ENCODE measurements at regions not wholly inside any gene's neighbourhood (a gene's known extent, or its start where the extent isn't known, plus 50 kb on each side); places are given as distances from the start of the nearest gene placed in this dataset.
"Not testable (repeated sequence)": the region's sequence is repeated elsewhere in the genome, so short reads cannot be mapped to it uniquely, and the experiment has no call there.

DNA sequence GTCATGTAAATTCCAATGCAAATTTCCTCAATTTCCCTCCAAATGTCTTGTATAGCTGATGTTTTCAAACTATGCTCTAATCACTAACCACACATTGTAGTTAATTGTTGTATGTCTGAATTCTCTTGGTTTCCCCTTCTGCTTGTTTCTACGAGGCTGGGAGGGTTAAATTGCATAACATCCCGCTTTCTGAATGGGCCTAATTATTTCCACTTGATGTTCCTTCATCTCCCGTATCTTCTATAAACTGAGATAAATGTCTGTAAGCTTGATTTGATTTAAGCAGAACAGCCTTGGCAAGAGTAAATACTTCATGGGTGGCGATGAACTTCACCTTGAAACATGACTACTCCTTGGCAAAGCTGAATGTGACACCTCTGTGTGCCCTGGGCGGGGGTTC is 72.2 kb downstream of the SERINC2 start:
- no peak for DNase-seq

DNA sequence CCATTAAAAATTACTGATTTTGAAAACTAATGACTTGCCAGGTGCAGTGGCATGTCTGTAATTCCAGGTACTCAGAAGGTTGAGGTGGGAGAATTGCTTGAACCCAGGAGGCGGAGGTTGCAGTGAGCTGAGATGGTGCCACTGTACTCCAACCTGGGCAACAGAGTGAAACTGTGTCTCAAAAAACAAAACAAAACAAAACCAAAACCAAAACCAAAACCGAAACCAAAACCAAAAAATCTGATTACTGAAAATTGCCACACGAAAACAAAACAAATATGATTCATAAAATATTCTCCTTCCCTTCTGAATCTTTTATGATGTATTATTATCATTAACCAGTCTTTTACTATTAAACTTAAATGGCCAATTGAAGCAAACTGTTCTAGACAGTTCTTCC is 74.1 kb downstream of the SERINC2 start:
- no peak for DNase-seq

DNA sequence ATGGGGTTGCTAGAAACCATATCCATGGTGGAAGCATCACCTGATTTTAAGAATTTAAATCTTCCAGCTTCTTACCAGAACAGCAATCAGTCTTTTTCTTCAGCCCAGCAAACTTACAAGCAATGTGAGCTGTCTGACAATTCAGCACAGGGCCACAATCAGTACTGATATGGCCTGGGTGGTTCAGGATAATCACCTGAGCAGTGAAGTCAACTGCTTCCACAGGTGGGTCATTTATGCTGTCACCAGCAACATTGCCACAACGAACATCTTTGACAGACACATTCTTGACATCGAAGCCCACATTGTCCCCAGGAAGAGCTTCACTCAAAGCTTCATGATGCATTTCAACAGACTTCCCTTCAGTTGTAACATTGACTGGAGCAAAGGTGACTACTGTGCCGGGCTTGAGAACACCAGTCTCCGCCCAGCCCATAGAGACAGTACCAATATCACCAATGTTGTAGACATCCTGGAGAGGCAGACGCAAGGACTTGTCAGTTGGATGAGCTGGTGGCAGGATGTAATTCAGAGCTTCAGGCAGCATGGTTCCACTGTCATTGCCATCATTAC is 74.8 kb downstream of the SERINC2 start:
- no peak for DNase-seq

DNA sequence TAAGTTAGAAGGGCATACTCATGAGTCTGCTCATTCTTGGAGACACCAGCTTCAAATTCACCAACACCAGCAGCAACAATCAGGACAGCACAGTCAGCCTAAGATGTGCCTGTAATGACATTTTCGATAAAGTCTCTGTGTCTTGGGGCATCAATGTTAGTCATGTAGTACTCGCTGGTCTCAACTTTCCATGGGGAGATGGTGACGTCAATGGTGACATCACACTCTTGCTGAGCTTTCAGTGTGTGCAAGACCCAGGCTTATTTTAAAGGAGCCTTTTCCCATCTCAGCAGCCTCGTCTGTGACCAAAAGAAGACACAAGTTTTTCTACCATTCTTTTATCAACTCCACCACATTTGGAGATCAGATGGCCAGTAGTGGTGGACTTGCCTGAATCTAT is 75.5 kb downstream of the SERINC2 start:
- DNase-seq, result no peak

DNA sequence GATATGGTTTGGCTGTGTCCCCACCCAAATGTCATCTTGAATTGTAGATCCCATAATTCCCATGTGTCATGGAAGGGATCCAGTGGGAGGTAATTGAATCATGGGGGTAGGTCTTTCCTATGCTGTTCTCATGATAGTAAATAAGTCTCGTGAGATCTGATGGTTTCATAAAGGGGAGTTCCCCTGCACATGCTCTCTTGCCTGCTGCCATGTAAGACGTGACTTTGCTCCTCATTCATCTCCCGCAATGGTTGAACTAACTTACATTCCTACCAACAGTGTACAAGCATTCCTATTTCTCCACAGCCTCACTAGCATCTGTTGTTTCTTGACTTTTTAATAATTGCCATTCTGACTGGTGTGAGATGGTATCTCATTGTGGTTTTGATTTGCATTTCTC is 76.6 kb downstream of the SERINC2 start:
- not testable (repeated sequence) for DNase-seq

DNA sequence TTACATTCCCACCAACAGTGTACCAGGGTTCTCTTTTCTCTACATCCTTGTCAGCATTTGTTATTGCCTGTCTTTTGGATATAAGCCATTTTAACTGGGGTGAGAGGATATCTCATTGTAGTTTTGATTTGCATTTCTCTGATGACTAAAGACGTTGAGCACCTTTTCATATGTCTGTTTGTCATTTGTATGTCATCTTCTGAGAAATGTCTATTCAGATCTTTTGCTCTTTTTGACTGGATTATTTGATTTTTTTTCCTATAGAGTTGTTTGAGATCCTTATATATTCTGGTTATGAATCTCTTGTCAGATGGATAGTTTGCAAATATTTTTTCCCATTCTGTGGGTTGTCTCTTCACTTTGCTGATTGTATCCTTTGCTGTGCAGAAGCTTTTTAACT is 77.6 kb downstream of the SERINC2 start:
- DNase-seq, result not testable (repeated sequence)

DNA sequence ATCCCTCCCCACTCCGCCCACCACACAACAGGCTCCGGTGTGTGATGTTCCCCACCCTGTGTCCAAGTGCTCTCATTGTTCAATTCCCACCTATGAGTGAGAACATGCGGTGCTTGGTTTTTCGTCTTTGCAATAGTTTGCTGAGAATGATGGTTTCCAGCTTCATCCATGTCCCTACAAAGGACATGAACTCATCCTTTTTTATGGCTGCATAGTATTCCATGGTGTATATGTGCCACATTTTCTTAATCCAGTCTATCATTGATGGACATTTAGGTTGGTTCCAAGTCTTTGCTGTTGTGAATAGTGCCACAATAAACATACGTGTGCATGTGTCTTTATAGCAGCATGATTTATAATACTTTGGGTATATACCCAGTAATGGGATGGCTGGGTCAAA is 81.0 kb upstream of the TINAGL1 start:
- not testable (repeated sequence) for DNase-seq

DNA sequence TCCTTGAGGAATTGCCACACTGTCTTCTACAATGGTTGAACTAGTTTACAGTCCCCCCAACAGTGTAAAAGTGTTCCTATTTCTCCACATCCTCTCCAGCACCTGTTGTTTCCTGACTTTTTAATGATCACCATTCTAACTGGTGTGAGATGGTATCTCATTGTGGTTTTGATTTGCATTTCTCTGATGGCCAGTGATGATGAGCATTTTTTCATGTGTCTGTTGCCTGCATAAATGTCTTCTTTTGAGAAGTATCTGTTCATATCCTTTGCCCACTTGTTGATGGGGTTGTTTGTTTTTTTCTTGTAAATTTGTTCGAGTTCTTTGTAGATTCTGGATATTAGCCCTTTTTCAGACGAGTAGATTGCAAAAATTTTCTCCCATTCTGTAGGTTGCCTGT is 80.5 kb upstream of the TINAGL1 start:
- DNase-seq, result not testable (repeated sequence)

DNA sequence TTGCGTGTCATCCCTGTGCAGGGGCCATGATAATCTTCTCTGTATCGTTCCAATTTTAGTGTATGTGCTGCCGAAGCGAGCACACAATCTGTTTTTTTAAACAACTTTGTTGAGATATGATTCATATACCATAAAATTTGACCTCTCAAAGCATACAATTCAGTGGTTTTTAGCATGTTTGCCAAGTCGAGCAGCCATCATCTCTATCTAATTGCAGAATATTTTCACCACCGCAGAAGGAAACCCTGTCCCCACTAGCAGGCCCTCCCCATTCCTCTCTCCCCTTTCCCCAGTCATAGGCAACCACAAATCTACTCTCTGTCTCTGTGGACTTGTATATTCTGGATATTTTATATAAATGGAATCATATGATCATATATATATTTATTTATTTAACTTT is 78.7 kb upstream of the TINAGL1 start:
- no peak for DNase-seq

DNA sequence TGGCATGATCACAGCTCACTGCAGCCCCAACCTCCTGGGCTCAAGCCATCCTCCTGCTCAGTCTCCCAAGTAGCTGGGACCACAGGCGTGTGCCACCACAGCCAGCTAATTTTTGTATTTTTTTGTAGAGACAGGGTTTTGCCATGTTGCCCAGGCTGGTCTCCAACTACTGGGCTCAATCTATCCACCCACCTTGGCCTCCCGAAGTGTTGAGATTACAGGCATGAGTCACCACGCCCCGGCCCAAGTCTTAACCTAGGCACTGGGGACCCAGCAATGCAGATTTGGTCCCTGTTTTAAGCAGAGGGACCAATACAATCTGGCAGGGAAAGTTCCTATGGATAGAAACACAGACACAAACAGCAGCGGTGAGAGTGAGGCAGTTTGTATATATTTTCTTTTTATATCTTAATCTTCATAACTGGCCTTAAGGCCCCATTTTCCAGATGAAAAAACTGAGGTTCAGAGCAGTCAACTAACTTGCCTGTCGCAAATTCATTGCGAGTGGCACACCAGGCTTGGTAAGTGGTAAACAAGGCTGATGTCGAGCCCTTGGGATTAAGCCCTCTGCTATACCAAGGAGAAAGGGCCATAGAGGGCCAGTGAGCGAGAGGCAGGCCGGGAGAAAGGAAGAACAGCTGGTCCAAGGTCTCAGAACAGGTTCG is 77.8 kb upstream of the TINAGL1 start:
- DNase-seq, result no peak

DNA sequence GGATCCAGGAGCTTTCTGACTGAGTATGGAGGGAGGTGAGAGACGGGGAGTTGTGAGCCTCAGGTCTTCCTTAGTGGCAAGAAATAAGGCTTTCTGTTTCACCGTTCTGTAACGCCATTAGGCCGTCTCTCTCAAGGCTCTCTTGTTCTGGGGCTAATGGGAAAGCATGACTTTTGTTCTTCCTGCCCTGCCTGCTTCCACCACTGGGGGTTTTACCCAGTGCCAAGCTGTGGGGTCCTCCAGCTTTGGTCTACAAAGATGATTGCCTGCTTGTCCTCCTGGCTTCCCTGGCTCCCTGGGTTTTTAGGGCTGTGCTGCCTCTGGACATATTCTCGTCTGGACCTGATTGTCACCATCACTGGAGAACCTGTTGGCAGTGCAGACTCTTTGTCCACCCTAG is 74.8 kb upstream of the TINAGL1 start:
- no peak for DNase-seq

DNA sequence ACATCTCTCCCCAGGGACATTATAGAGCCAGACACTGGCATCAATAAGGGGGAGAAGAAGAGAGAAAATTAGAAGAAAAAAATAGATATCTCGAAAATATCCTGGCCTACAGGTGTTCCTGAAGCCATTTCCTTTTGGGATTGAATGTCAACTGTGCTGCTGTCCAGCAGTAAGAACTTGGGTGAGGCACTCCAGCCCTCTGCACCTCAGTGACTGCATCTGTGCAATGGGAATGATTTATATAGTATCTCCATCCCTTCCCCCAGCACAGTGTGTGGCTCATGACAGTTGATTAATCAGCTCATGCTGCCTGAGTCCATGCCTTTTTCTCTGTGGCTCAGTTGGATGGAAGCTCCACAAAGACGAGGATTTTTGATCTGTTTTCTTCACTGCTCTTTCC is 74.1 kb upstream of the TINAGL1 start:
- DNase-seq, result no peak

DNA sequence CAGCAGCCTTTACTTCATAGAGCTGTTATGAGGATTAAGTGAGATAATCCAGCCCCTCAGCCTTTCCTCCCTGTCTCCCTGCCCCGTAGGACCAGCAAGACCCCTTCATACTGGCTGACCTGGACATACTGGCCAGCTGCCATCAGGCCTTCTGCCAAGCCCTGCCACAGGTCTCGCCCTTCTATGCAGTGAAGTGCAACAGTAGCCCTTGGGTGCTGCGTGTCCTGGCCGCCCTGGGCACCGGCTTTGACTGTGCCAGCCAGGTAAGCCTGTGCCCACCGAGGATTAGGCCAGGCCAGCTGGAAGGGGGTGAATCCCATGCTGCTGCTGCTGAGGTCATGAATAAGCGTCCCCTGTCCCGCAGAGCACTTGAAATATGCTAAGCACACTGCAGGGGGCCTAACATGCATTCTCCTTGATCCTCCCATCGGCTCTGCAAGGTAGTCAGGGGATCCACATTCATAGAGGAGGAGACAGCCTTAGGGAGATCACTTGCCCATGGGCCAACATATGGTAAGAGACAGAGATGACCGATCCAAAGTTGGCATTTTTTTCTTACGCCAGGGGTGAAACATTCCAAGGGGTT is 73.3 kb upstream of the TINAGL1 start:
- DNase-seq, result no peak

DNA sequence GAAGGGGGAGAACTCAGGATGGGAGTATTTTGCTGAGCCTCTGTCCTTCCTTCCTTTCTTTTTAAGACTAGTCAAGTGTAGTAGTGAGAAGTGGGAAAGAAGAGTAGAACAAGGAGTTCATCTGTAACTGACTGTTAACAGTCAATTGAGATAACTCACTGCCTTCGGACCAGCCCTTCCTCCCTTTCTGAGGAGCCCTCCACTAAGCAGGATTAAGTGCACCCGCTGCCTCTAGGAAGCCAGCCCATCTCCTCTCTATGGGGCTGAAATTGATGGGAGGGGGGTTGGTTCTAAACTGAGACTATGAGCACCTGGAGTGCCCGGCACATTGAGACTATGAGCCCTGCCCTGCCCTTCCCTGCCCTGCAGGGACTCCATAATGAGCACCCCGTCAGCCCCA is 72.7 kb upstream of the TINAGL1 start:
- no peak for DNase-seq

DNA sequence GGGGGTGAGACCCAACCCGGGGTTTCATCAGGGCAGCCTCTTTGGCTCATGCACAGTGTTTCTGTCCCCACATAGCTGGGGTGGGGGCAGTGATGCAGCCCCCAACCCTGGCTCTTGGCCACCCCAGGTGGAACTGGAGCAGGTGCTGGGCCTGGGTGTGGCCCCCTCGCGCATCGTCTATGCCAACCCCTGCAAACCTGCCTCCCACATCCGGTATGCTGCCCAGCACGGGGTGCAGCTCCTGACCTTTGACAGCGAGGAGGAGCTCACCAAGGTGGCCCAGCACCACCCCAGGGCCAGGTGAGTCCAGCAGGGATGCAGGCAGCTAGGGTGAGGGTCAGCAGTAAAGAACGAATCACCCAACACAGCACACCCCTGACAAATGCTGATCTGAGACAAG is 72.3 kb upstream of the TINAGL1 start:
- DNase-seq, result no peak

DNA sequence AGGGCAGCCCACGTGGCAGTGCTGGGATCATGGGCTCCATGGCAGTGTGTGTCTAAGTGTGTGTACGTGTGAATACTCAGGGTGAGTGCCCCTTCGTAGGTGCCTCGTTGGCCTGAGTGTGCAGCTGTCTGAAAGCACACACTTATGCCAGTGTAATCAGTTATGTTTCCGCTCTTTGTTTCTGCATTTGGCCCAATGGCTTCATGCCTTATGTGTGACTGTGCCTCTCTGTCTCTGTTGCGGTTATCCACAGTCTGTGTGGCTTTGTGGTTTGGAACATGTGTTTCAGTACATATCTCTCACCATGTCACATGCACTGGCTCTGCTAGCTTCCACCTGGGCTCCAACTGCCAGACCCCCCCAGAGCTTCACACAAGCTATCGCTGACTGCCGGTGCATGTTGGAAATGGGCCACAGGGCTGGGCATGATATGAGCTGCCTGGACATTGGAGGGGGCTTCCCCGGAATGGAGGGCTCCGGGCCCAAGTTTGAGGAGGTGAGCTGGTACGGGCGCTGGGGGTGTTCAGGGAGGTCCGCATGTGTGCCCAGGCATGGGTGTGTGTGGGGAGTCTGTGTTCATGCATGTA is 70.3 kb upstream of the TINAGL1 start:
- DNase-seq, result no peak

DNA sequence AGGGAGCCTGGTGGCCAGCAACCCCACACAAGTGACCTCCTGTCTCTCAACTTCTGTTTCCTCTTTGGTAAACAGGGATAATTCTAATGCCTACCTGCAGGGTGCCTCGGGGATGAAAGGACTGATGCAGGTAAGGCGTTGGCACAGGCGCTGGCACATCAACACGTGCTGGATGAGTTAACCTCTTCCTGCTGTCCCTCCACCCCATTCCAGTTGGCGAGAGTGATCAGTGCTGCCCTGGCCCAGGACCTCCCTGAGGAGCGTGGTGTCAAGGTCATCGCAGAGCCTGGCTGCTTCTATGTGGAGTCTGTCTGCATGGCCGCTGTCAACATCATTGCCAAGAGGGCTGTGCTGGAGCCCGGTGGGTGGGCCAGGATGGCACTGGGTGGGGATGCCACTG is 69.1 kb upstream of the TINAGL1 start:
- DNase-seq, result no peak

DNA sequence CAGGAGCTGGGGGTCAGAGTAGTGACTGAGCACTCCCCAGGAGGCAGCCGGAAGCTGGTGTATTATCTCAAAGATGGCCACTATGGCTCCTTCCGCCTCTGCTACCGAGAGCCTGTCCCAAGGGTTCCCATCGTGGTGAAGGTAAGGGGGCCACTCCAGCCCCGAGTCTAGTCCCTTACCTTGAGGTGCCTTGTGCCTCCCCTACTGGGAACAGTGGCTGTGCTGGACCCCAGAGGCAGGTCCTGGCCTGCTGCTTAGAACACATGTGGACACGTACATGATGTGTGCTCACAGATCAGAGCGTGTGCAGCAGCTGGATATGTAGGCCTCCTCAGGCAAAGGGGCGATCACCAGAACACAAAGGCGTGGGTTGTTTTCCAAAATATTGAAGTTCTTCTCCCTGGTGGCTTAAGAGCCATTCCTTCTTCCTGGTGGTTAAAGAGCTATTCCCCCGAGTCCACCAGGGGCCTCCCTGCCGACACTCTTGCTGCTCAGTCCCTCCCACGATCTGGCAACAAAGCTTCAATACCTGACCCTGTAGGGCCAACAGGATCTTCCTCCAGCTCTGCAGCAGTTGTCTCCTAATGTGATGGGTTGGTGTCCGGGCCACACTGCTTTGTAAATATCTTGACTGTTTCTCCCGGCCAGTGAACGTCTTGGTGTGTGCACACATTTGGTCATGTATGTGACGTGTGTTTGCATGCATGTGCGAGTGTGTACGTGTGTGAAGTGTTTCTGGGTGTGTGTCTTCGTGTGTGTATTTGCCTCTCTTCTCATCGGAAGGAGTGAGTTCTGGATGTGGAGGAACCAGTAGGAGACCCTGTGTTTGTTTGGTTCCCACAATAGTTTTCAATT is 68.4 kb upstream of the TINAGL1 start:
- DNase-seq, result no peak

DNA sequence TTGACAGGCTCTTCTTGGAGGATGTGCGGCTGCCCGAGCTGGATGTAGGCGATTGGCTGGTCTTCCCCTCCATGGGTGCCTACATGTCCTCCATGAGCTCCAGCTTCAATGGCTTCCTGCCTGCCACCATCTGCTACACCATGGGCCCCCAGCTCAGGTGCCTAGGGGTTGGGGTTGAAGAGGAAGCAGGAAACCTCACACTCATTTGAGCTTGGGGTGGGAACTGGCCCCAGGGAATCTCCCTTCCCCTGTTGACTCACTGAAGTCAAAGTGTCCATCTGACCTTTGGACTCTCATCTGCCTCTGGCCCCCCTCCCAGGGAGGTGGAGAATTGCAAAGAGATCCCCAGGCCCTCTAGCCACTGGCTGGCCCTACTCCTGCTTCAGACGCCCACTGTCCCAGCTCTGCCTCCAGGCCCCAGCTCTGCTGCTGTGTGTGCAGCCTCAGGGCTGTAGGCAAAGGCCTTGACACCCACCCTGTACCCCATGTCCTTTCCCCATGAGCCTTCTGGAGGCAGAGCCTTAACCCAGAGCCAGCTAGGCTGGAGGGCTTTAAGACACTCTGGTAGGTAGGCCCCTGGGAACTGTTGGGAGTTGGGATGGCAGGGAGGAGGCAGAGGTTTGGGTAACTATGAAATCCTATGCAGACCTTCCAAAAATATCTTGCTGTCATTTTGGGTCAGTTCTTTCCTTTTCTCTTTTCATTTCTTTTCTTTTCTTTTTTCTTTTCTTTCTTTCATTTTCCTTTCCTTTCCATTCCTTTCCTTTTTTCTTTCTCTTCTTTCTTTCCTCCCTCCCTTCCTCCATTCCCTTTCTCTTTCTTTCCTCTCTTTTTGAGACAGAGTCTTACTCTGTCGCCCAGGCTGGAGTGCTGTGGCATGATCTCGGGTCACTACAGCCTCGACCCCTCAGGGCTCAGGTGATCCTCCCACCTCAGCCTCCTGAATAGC is 66.9 kb upstream of the TINAGL1 start:
- no peak for DNase-seq

DNA sequence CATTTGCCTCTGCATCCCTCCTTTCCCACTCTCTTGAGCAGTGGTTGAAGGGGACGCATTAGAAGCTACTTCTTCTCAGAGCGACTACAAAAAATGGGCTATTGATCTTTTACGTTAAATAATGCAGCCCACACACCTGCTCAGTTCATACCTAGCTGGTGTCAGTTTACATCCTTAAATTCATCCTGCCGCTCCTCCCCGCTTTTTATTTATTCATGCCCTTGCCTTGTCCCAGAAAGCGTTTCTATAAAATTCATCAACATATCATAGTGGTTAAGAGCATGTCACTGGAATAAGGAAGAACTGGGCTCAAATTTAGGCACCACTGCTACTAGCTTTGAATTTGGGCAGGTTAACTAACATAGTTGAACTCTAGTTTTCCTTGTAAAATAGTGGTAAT is 66.0 kb upstream of the TINAGL1 start:
- DNase-seq, result no peak

DNA sequence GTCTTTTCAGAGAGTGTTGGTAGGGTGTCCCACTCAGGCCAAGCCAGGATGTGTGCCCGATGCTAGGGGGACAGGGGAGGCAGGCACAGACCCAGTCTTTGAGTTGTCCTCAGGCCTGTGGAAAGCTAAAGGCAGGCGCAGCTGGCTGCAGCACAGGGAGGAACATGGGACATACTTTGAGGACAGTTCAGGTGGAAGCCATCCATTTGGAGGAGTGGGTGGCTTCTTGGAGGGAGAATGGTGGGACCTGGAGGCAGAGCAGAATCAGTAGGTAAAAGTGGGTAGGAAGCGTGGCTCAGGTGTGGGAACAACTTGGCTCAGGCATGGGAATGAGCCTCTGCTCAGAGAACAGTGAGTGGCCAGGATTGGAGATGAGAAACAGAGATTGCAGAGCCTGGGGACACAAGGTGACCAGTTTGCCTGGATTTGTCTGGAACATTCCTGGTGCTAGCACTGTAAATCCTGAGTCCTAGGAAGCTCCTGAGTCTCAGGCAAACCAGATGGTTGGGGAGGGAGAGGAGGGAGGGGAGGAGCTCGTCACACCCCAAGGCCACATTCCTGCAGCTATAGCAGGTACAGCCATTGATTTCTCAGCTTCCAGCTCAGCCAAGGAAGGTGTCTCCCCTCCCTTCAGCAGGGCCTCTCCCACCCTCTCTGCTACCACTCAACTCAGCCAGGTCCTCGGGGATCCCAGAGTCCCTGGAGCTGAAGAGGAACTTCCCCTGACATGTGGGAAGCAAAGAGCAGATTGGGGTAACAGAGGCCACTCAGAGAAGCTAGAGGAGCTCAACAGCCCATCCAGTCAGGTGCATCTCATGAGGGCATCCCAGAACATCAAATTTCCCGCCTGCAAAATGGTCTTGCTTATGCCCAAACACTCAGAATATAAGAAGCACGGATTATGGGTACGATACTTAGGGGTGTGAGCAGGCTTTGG is 65.2 kb upstream of the TINAGL1 start:
- no peak for DNase-seq

All from NCI-H774 (cell line).